ENCODE measurements at regions not wholly inside any gene's neighbourhood (a gene's known extent, or its start where the extent isn't known, plus 50 kb on each side); places are given as distances from the start of the nearest gene placed in this dataset.
"Not testable (repeated sequence)": the region's sequence is repeated elsewhere in the genome, so short reads cannot be mapped to it uniquely, and the experiment has no call there.

- no peak for DNase-seq (ENCODE audit: low read depth, low spot score)
- ChIA-PET POLR2A (no interaction called here), CTCF (interaction anchor here (0.9 to 2.5 kb wide), 3 partner anchors 9 to 32 kb away, joined by 3 to 15 read pairs (median 5); no protein-coding TSS in a partner anchor)
- no peak for TF ChIP-seq CTCF (IDR thresholded peaks at IDR 0.05; ENCODE audit: insufficient read depth, low read length, missing control alignments)
- H3K4me3 ChIP-seq (ENCODE audit: low read depth, low read length) = no peak overlapping the region
Observed at GRCh38 chr11:87453531-87454089, 415.9 kb downstream of the TMEM135 start.

GRCh38 chr11:87452025-87452424 lies 414.3 kb downstream of the TMEM135 start:
- DNase-seq (ENCODE audit: low read depth, low spot score); H3K4me3 ChIP-seq (ENCODE audit: low read depth, low read length); POLR2A ChIA-PET: not testable (repeated sequence)
- CTCF ChIA-PET = interaction anchor here (0.7 to 1.2 kb wide), 2 partner anchors 12 to 19 kb away, joined by 3 to 4 read pairs; no protein-coding TSS in a partner anchor

GRCh38 chr11:87451395-87451794 lies 413.7 kb downstream of the TMEM135 start:
- TF ChIP-seq CTCF (IDR thresholded peaks at IDR 0.05; ENCODE audit: insufficient read depth, low read length, missing control alignments) = no peak
- H3K4me3 ChIP-seq (ENCODE audit: low read depth, low read length) = no peak overlapping the region
- CTCF ChIA-PET = interaction anchor here (0.7 to 1.2 kb wide), 5 partner anchors 8 to 99 kb away, joined by 3 to 4 read pairs (median 3); no protein-coding TSS in a partner anchor
- DNase-seq (ENCODE audit: low read depth, low spot score) = no peak
- POLR2A ChIA-PET = no interaction called here

GRCh38 chr11:87447606-87448005 lies 409.9 kb downstream of the TMEM135 start:
- DNase-seq (ENCODE audit: low read depth, low spot score) = no peak
- ChIA-PET POLR2A (no interaction called here), CTCF (interaction anchor here (1.2 kb wide), 2 partner anchors 16 to 26 kb away, joined by 3 to 6 read pairs; no protein-coding TSS in a partner anchor)
- no peak overlapping the region for H3K4me3 ChIP-seq (ENCODE audit: low read depth, low read length)
- no peak for TF ChIP-seq CTCF (IDR thresholded peaks at IDR 0.05; ENCODE audit: insufficient read depth, low read length, missing control alignments)

GRCh38 chr11:87444993-87445392 lies 407.3 kb downstream of the TMEM135 start:
- CTCF ChIA-PET = interaction anchor here (1.2 to 4.1 kb wide), 2 partner anchors 13 to 23 kb away, joined by 3 to 32 read pairs; no protein-coding TSS in a partner anchor
- TF ChIP-seq CTCF (IDR thresholded peaks at IDR 0.05; ENCODE audit: insufficient read depth, low read length, missing control alignments) = no peak
- no peak for DNase-seq (ENCODE audit: low read depth, low spot score)
- POLR2A ChIA-PET = interaction anchor here (1.2 kb wide), 1 partner anchor 22 kb away, joined by 3 read pairs; no protein-coding TSS in a partner anchor
- no peak overlapping the region for H3K4me3 ChIP-seq (ENCODE audit: low read depth, low read length)

GRCh38 chr11:87443707-87444106 lies 406.0 kb downstream of the TMEM135 start:
- ChIA-PET POLR2A (no interaction called here), CTCF (interaction anchor here (0.9 to 4.1 kb wide), 3 partner anchors 7 to 22 kb away, joined by 3 to 32 read pairs (median 3); no protein-coding TSS in a partner anchor)
- TF ChIP-seq CTCF (IDR thresholded peaks at IDR 0.05; ENCODE audit: insufficient read depth, low read length, missing control alignments) = no peak

More at GRCh38 chr11:87443707-87444106, 406.0 kb downstream of the TMEM135 start:
- H3K4me3 ChIP-seq (ENCODE audit: low read depth, low read length) = no peak overlapping the region
- DNase-seq (ENCODE audit: low read depth, low spot score) = no peak

All from AG04449 (cell line).